K562 (cell line): ENCODE measurements at regions not wholly inside any gene's neighbourhood (a gene's known extent, or its start where the extent isn't known, plus 50 kb on each side); places are given as distances from the start of the nearest gene placed in this dataset.

ENCODE experiments used
- ATAC-seq: fragments of 200-7000 bp; cut with Tn5 transposase; 3 replicates; pipeline ENCODE4 v1.9.1; 2020; ENCODE audit warnings: moderate library complexity
- BruUV-seq: library from RNA; stranded (reverse); fragments of 400-500 nt; replicated peaks from 2 replicates; lab custom pipeline; 2021; lab: Mats Ljungman, UMichigan
- CTCF ChIA-PET: fragments of 300-600 bp; formaldehyde crosslinking; extraction: SDS; loops from one replicate; lab custom pipeline; 2021; ENCODE audit warnings: low intra/inter-chr PET ratio; lab: Yijun Ruan, JAX
- POLR2A ChIA-PET: fragments of 300-600, 350-650 bp; sonication (Branson Sonifier 250); formaldehyde crosslinking; extraction: SDS; loops from one replicate; lab custom pipeline; 2021; ENCODE audit warnings: antibody characterized with exemption, inconsistent platforms; lab: Yijun Ruan, JAX
- DNase-seq, 4 experiments: peaks; one replicate each; pipeline versions ENCODE4 v3.0.0 to v3.0.0-alpha.2; 2011 to 2018; ENCODE audit warnings: low spot score in 3 of 4, mixed read lengths in 3 of 4; ENCODE audit errors: extremely low read depth in 1 of 4
- FAIRE-seq: peaks from 2 replicates; lab custom pipeline; 2011; peaks lifted over from hg19 to GRCh38; lab: Jason Lieb, UNC
- H2AFZ ChIP-seq: 2 replicates; pipeline ENCODE4 v1.6.0; 2011; ENCODE audit warnings: low read depth, low read length, control low read depth, inconsistent platforms
- H3K27ac ChIP-seq: fragments of 200-600 bp; 3 replicates; pipeline ENCODE4 v1.8.0; 2011; ENCODE audit warnings: low read depth, mild to moderate bottlenecking, control low read depth, inconsistent platforms, low read length, moderate library complexity, mixed read lengths; ENCODE audit errors: extremely low read depth
- H3K27me3 ChIP-seq, 2 experiments: fragments of 300-600 bp in 1 of 2; 2 replicates in 1 of 2; 3 replicates in 1 of 2; pipeline versions ENCODE4 v1.6.0 to v1.8.0; 2011; ENCODE audit warnings: inconsistent platforms in 2 of 2, low read length in 2 of 2, mild to moderate bottlenecking in 1 of 2, mixed read lengths in 1 of 2, moderate library complexity in 1 of 2; ENCODE audit not compliant: control insufficient read depth in 2 of 2, insufficient read depth in 2 of 2
- H3K36me3 ChIP-seq: fragments of 300-600 bp; 3 replicates; pipeline ENCODE4 v1.8.0; 2011; ENCODE audit warnings: mild to moderate bottlenecking, low read length, inconsistent platforms; ENCODE audit not compliant: control insufficient read depth, insufficient read depth
- H3K4me1 ChIP-seq, 2 experiments: fragments of 200-600 bp in 1 of 2; replicated peaks in 1 of 2; 2 replicates in 1 of 2; 3 replicates in 1 of 2; pipeline versions ENCODE4 v1.5.1 to v1.8.0; 2011; ENCODE audit warnings: inconsistent platforms in 2 of 2, low read length in 2 of 2, mild to moderate bottlenecking in 1 of 2, mixed read lengths in 1 of 2, moderate library complexity in 1 of 2; ENCODE audit not compliant: control insufficient read depth in 2 of 2, insufficient read depth in 2 of 2
- H3K4me2 ChIP-seq: 2 replicates; pipeline ENCODE4 v1.6.1; 2011; ENCODE audit warnings: low read length, control low read depth, inconsistent platforms, mixed read lengths; ENCODE audit not compliant: insufficient read depth
- H3K4me3 ChIP-seq: fragments of 200-600 bp; sonication (generic), shearing (Covaris generic); 2 replicates; pipeline ENCODE4 v1.5.1; 2016; ENCODE audit warnings: control low read depth, inconsistent platforms
- H3K79me2 ChIP-seq: fragments of 200-600 bp; 3 replicates; pipeline ENCODE4 v1.8.0; 2011; ENCODE audit warnings: low read length, inconsistent platforms; ENCODE audit not compliant: control insufficient read depth, insufficient read depth
- H3K9ac ChIP-seq, 2 experiments: 2 replicates each; pipeline versions ENCODE4 v1.6.0 to v1.6.1; 2011; ENCODE audit warnings: low read depth in 2 of 2, low read length in 2 of 2, control low read depth in 1 of 2, inconsistent platforms in 1 of 2, mild to moderate bottlenecking in 1 of 2, mixed read lengths in 1 of 2; ENCODE audit not compliant: insufficient read depth in 1 of 2
- H3K9me1 ChIP-seq: one replicate; pipeline ENCODE4 v1.6.0; 2011; ENCODE audit warnings: inconsistent platforms, mild to moderate bottlenecking, low read length, moderate library complexity; ENCODE audit not compliant: control insufficient read depth, insufficient read depth
- H3K9me3 ChIP-seq: replicated peaks from 2 replicates; pipeline ENCODE4 v1.5.1; 2011; ENCODE audit warnings: low read depth, low read length, inconsistent platforms; ENCODE audit not compliant: control insufficient read depth, insufficient read depth
- H4K20me1 ChIP-seq: replicated peaks from 2 replicates; pipeline ENCODE4 v1.6.1; 2011; ENCODE audit warnings: low read length, inconsistent platforms, mixed read lengths; ENCODE audit not compliant: control insufficient read depth, insufficient read depth
- ATF6 ChIP-seq: sonication (generic); formaldehyde crosslinking; IDR thresholded peaks from 2 replicates; pipeline ENCODE4 v1.4.0; 2020; ENCODE audit warnings: mild to moderate bottlenecking, missing genetic modification reagents
- CHD2 ChIP-seq: IDR thresholded peaks from 2 replicates; pipeline ENCODE4 v1.6.1; 2011; ENCODE audit warnings: low read depth, low read length
- KLF13 ChIP-seq: fragments of 450-650 bp; IDR thresholded peaks from 2 replicates; pipeline ENCODE4 v1.6.1; 2016; ENCODE audit warnings: missing genetic modification characterization, low read depth, mild to moderate bottlenecking, missing compliant biosample characterization, moderate library complexity, borderline replicate concordance
- NFIX ChIP-seq: fragments of 250-450 bp; sonication (Bioruptor Pico); IDR thresholded peaks from 2 replicates; pipeline ENCODE4 v1.4.0; 2020; ENCODE audit warnings: low read depth, mild to moderate bottlenecking, moderate library complexity
- PHB2 ChIP-seq: fragments of 450-650 bp; IDR thresholded peaks from 2 replicates; pipeline ENCODE4 v1.6.1; 2017; ENCODE audit warnings: low read depth
- RBM25 ChIP-seq: fragments of 200-400 bp; formaldehyde crosslinking; IDR thresholded peaks from 2 replicates; pipeline ENCODE4 v1.6.1; 2018; ENCODE audit warnings: low read length, low read depth, moderate library complexity; ENCODE audit not compliant: severe bottlenecking
- RFX5 ChIP-seq: IDR thresholded peaks from 2 replicates; pipeline ENCODE4 v1.6.1; 2011; ENCODE audit warnings: low read depth, mild to moderate bottlenecking, improper control_type of control experiment, low read length
- SMC3 ChIP-seq: conservative IDR thresholded peaks from 2 replicates; pipeline ENCODE4 v1.6.1; 2011; ENCODE audit warnings: low read depth, low read length, improper control_type of control experiment; ENCODE audit not compliant: insufficient read depth
- SOX6 ChIP-seq: fragments of 450-650 bp; IDR thresholded peaks from 2 replicates; pipeline ENCODE4 v1.6.1; 2014; ENCODE audit warnings: mild to moderate bottlenecking
- THAP7 ChIP-seq: fragments of 250-450 bp; sonication (Bioruptor Pico); IDR thresholded peaks from 2 replicates; pipeline ENCODE4 v1.5.0; 2021
- ZBTB11 ChIP-seq, 3 experiments: fragments of 200-800 bp in 1 of 3; fragments of 250-450 bp in 1 of 3; fragments of 450-650 bp in 1 of 3; sonication (Bioruptor Pico) in 1 of 3; sonication (Bioruptor generic) in 1 of 3; formaldehyde crosslinking in 1 of 3; IDR thresholded peaks; 2 replicates each; pipeline versions ENCODE4 v1.6.1 to v1.8.0; 2016 to 2022; ENCODE audit warnings: mild to moderate bottlenecking in 2 of 3, missing genetic modification characterization in 2 of 3, missing compliant biosample characterization in 1 of 3, moderate library complexity in 1 of 3
- ZNF311 ChIP-seq: fragments of 250-450 bp; sonication (Bioruptor Pico); IDR thresholded peaks from 2 replicates; pipeline ENCODE4 v1.4.0; 2020; ENCODE audit warnings: mild to moderate bottlenecking, moderate library complexity
- ZNF77 ChIP-seq: fragments of 250-450 bp; sonication (Bioruptor Pico); IDR thresholded peaks from 2 replicates; pipeline ENCODE4 v1.5.0; 2020
- WGBS: fragments of 100-300 bp; shearing (Covaris generic); methylation state at CpG from one replicate; pipeline ENCODE4 v1.1.6; 2016; ENCODE audit warnings: low coverage, mixed read lengths; ENCODE audit not compliant: insufficient coverage; ENCODE audit errors: missing lambda C conversion rate; 5-methylcytosine and 5-hydroxymethylcytosine counted together
- in situ Hi-C: fragments of 300-500 bp; cut with MboI; formaldehyde crosslinking; loops from 4 replicates; pipeline ENCODE4 v1.15.0; 2018; ENCODE audit warnings: inconsistent platforms, mixed read lengths
- intact Hi-C: fragments of 100-400 bp; cut with micrococcal nuclease; formaldehyde crosslinking; loops from 2 replicates; pipeline ENCODE4 v1.14.2; 2022

GRCh38 chr16:79691007-79691406, 90.5 kb upstream of the MAF start (continued):
- no peak for TF ChIP-seq RBM25
- TF ChIP-seq SMC3, result no peak
- TF ChIP-seq ATF6 (CRISPR knock-in tag), result no peak
- no peak for TF ChIP-seq PHB2
- TF ChIP-seq KLF13 (tag), result no peak
- TF ChIP-seq ZNF311 (CRISPR knock-in tag), result no peak
- no peak for TF ChIP-seq SOX6
- TF ChIP-seq CHD2, result no peak
- no peak for TF ChIP-seq ZNF77 (CRISPR knock-in tag)
- no peak for TF ChIP-seq THAP7 (CRISPR knock-in tag)
- no peak for TF ChIP-seq NFIX (CRISPR knock-in tag)

DNA sequence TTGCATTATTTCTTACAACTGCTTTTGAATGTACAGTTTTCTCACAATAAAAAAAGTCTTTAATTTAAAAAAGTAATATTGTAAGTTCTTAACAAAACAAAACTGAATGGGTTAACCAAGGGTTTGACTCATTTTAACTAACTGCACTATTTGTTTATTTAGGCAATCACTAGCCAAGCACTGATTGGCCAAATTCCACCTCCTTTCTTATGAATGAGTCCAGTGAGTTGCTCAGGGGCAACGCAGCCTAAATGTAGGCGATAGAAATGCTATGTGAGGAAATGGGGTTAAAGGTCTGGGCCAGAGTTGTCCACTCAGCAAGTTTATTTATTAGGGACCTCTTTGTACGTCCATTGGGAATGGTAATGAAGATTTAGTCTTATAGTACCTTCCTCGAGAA, 89.6 kb upstream of the MAF start:
- Histone ChIP-seq H3K9ac (no peak overlapping the region), H4K20me1 (no peaks in the 10 kb centered on the region), H3K79me2 (no peaks in the 10 kb centered on the region), H3K9me3 (no peaks in the 10 kb centered on the region), H3K9me1 (no peaks in the 10 kb centered on the region), H2AFZ (no peak overlapping the region), H3K4me2 (no peak overlapping the region), H3K27me3 (no peaks in the 10 kb centered on the region), H3K27ac (no peak overlapping the region), H3K4me1 (no peaks in the 10 kb centered on the region), H3K4me3 (no peak overlapping the region), H3K36me3 (no peaks in the 10 kb centered on the region)
- ChIA-PET POLR2A (no interaction called here), CTCF (no interaction called here)
- 12% methylated on average over 4 of the region's 4 CpGs for WGBS
- DNase-seq (no peak), ATAC-seq (no peak), FAIRE-seq (no peak)
- no TSS peak for BruUV-seq
- intact Hi-C loops, result no loop called here
- in situ Hi-C loops, result no loop called here
- no peak for TF ChIP-seq RFX5
- TF ChIP-seq ZBTB11 (CRISPR knock-in tag; IDR thresholded peaks at IDR 0.05), result no peak
